ENCODE measurements at regions not wholly inside any gene's neighbourhood (a gene's known extent, or its start where the extent isn't known, plus 50 kb on each side); places are given as distances from the start of the nearest gene placed in this dataset.

DNA sequence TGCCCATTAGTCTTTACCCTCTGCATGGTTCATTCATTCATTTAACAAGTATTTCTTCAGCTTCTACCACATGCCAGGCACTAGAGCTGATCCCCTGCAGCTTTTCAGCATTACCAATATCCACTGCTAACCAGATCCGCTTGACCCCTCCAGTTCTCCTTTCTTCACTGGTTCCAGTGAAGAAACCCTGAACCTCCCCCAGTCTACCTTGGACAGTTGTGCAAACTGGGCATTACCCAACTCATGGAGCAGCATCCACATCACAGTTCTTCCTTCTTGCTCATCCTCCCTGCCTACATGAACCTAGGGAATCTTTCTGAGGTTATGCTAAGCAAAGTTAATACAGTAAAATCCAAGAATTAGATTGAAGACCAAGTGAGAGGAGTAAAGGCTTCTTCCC lies 78.7 kb upstream of the SERP2 start:
- no peak for DNase-seq (ENCODE audit: low read depth, low spot score)
- TF ChIP-seq, protein P1, sequence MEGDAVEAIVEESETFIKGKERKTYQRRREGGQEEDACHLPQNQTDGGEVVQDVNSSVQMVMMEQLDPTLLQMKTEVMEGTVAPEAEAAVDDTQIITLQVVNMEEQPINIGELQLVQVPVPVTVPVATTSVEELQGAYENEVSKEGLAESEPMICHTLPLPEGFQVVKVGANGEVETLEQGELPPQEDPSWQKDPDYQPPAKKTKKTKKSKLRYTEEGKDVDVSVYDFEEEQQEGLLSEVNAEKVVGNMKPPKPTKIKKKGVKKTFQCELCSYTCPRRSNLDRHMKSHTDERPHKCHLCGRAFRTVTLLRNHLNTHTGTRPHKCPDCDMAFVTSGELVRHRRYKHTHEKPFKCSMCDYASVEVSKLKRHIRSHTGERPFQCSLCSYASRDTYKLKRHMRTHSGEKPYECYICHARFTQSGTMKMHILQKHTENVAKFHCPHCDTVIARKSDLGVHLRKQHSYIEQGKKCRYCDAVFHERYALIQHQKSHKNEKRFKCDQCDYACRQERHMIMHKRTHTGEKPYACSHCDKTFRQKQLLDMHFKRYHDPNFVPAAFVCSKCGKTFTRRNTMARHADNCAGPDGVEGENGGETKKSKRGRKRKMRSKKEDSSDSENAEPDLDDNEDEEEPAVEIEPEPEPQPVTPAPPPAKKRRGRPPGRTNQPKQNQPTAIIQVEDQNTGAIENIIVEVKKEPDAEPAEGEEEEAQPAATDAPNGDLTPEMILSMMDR (IDR thresholded peaks at IDR 0.05; ENCODE audit: insufficient read depth, low read length, missing control alignments), result no peak
- H3K4me3 ChIP-seq (ENCODE audit: low read depth, low read length), result no peak overlapping the region
- ChIA-PET POLR2A (no interaction called here), CTCF (no interaction called here)

DNA sequence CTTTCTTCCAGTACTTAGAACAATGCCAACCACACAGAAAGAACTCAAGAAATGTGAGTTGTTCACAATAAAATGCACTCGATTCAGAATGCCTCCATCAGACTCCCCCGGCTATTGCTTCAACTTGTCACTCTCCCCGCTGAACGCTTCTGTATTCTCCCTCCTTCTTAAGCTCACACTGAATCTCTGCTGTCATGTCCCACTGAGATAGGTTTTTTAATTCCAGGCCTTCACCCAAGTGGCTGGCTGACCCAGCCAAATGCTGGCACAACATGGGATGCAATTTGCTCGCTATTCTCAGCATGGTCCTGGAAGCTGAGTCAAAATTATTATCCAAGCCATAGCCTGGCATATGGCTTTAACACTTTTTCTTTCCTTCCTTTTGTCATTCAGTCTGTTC lies 76.8 kb upstream of the SERP2 start:
- ChIA-PET CTCF (no interaction called here), POLR2A (no interaction called here)
- H3K4me3 ChIP-seq (ENCODE audit: low read depth, low read length), result no peak overlapping the region
- TF ChIP-seq, protein P1 (IDR thresholded peaks at IDR 0.05; ENCODE audit: insufficient read depth, low read length, missing control alignments), result no peak
- DNase-seq (ENCODE audit: low read depth, low spot score), result no peak

DNA sequence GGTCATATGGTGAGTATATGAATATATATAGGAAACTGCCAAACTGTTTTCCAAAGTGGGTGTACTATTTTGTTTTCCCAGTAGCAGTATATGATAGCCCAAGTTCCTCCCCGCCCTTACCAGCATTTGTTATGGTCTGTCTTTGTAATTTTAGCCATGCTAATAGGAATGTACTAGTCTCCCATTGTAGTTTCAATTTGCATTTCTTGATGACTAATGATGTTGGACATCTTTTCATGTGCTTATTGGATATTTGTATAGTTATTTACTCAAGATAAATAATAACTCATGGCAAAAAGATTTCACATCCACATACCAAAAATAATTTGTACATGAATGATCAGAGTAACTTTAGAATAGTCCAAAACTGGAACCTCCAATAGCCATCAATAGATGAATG lies 75.3 kb upstream of the SERP2 start:
- H3K4me3 ChIP-seq (ENCODE audit: low read depth, low read length), result no peak overlapping the region
- POLR2A ChIA-PET, result no interaction called here
- no peak for DNase-seq (ENCODE audit: low read depth, low spot score)
- TF ChIP-seq, protein P1 (IDR thresholded peaks at IDR 0.05; ENCODE audit: insufficient read depth, low read length, missing control alignments), result no peak
- CTCF ChIA-PET, result no interaction called here

DNA sequence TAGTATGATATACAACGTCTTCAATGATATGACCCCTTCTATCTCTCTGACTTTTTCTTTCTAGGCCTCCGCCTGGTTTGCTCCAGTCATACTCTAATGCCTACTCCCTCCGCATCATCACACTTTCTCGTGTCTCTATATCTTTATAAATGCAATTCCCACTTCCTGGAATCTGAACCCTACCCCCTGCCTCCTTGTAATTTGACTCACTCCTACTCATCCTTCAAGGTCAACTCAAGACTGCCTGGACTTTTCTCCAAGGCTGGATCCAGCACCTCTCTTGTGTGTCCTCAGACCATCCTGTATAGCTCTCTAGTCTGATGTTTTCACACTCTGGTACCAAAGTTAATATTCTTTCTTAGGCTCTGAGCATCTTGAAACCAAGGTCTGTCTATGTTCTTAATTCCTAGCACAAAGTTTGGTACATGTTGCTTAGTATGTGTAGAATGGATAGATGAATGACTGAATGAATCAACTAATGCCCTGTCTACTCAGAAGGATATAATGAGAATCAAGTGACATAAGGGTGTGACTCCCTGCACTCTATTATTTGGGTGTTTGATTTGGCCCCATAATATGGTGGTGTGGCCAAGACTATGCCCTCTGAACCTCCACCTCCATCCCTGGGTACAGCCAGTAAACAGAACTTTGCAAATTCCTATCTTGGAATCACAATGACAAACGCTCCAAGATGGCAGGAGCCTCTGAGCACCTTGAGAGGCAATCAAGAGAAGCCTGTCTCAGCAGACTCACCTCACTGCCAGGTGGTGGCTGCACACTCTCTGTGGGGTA lies 74.3 kb upstream of the SERP2 start:
- no peak for DNase-seq (ENCODE audit: low read depth, low spot score)

DNA sequence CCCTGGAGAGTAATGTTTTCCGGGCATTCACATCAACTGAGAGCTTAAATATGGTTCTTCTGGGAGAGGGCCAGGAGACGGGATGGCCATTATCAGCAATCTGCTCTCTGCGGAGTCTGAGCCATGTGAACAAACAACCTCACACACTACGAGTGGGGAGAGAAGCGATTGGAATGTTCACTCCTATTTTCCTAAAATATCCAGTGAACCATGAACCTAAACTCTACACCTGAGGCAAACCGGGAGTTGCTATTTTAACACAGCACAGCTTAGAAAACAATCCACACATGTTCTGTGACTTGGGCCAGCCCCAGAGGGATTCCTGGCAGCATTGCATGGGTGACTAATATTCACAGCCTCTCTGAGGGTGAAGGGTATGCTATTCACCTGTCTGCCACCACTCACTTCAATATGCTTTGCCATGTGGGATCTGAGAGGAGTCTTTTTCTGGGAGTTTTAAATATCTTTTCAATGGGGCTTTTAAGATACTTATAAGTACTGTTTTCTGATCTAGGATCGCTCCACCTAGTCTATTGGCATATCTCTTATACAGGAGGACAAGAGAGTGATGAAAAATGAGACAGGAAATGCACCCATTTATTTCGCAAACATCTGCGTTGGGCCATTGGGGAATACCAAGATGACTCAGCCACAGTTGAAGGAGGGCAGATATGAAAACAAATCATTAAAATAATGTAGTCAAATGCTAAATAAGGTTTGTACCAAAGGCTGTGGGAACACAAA lies 72.6 kb upstream of the SERP2 start:
- POLR2A ChIA-PET, result no interaction called here

More for the DNA sequence above, 74.3 kb upstream of the SERP2 start:
- ChIA-PET CTCF (no interaction called here), POLR2A (no interaction called here)
- no peak overlapping the region for H3K4me3 ChIP-seq (ENCODE audit: low read depth, low read length)
- TF ChIP-seq, protein P1 (IDR thresholded peaks at IDR 0.05; ENCODE audit: insufficient read depth, low read length, missing control alignments), result no peak

DNA sequence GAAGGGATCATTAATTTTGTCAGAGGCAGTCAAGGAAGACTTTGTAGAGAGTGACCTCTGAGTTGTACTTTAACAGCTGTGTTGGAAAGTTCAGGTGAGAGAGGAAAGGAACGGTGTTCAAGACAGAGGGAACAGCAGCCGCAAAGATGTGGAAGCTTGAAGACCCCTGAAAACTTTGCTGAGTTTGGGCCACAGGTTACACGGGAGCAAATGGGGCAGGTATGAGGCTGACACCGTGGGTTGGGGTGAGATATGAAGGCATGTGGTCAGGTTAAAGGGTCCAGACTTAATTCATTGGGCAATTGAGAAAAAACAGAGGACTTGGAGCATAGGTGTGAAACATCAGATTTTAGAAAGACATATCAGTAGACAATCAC lies 72.0 kb upstream of the SERP2 start:
- H3K4me3 ChIP-seq (ENCODE audit: low read depth, low read length), result no peak overlapping the region
- ChIA-PET CTCF (no interaction called here), POLR2A (no interaction called here)
- TF ChIP-seq, protein P1 (IDR thresholded peaks at IDR 0.05; ENCODE audit: insufficient read depth, low read length, missing control alignments), result no peak
- DNase-seq (ENCODE audit: low read depth, low spot score), result no peak

More for the DNA sequence above, 72.6 kb upstream of the SERP2 start:
- H3K4me3 ChIP-seq (ENCODE audit: low read depth, low read length), result no peak overlapping the region
- TF ChIP-seq, protein P1 (IDR thresholded peaks at IDR 0.05; ENCODE audit: insufficient read depth, low read length, missing control alignments), result no peak
- no peak for DNase-seq (ENCODE audit: low read depth, low spot score)
- CTCF ChIA-PET, result no interaction called here

Data from AG04449 (cell line).